ENCODE measurements at regions not wholly inside any gene's neighbourhood (a gene's known extent, or its start where the extent isn't known, plus 50 kb on each side); places are given as distances from the start of the nearest gene placed in this dataset.

- DNase-seq (ENCODE audit: low read depth) = no peak
These were observed 67.9 kb upstream of the MACF1 start for GRCh38 chr1:39136638-39137037.

GRCh38 chr1:39139723-39140360 lies 64.7 kb upstream of the MACF1 start:
- DNase-seq (ENCODE audit: low read depth) = no peak

GRCh38 chr1:39141925-39142324 lies 62.6 kb upstream of the MACF1 start:
- DNase-seq (ENCODE audit: low read depth) = no peak

GRCh38 chr1:39142401-39143060 lies 62.0 kb upstream of the MACF1 start:
- no peak for DNase-seq (ENCODE audit: low read depth)

GRCh38 chr1:39144924-39145323 lies 59.6 kb upstream of the MACF1 start:
- DNase-seq (ENCODE audit: low read depth) = no peak

- DNase-seq (ENCODE audit: low read depth) = no peak
These were observed 59.0 kb upstream of the MACF1 start for GRCh38 chr1:39145331-39145965.

- no peak for DNase-seq (ENCODE audit: low read depth)
These were observed 57.8 kb upstream of the MACF1 start for GRCh38 chr1:39146681-39147080.

GRCh38 chr1:39147099-39148025 lies 57.1 kb upstream of the MACF1 start:
- no peak for DNase-seq (ENCODE audit: low read depth)

GRCh38 chr1:39148942-39149341 lies 55.6 kb upstream of the MACF1 start:
- no peak for DNase-seq (ENCODE audit: low read depth)

- no peak for DNase-seq (ENCODE audit: low read depth)
These were observed 55.0 kb upstream of the MACF1 start for GRCh38 chr1:39149509-39149908.

GRCh38 chr1:39150779-39151178 lies 53.7 kb upstream of the MACF1 start:
- no peak for DNase-seq (ENCODE audit: low read depth)

- no peak for DNase-seq (ENCODE audit: low read depth)
These were observed 53.2 kb upstream of the MACF1 start for GRCh38 chr1:39151267-39151666.

GRCh38 chr1:39152923-39153322 lies 51.6 kb upstream of the MACF1 start:
- no peak for DNase-seq (ENCODE audit: low read depth)

- DNase-seq (ENCODE audit: low read depth) = no peak
These were observed 50.8 kb upstream of the MACF1 start for GRCh38 chr1:39153684-39154083.

GRCh38 chr1:39154553-39155421 lies 49.7 kb upstream of the MACF1 start:
- DNase-seq (ENCODE audit: low read depth) = no peak
